ENCODE measurements at regions not wholly inside any gene's neighbourhood (a gene's known extent, or its start where the extent isn't known, plus 50 kb on each side); places are given as distances from the start of the nearest gene placed in this dataset.

GRCh38 chr14:66414511-66414910 lies 71.7 kb upstream of the CCDC196 start:
- no peak for TF ChIP-seq CTCF (IDR thresholded peaks at IDR 0.05)
- TF ChIP-seq POLR2A (IDR thresholded peaks at IDR 0.05) = no peak
